ENCODE measurements at regions not wholly inside any gene's neighbourhood (a gene's known extent, or its start where the extent isn't known, plus 50 kb on each side); places are given as distances from the start of the nearest gene placed in this dataset.

- TF ChIP-seq REST (IDR thresholded peaks at IDR 0.05; ENCODE audit: insufficient read depth in 1 of 2, low read depth in 2 of 2, low read length in 2 of 2) (no peak), POLR2AphosphoS5 (IDR thresholded peaks at IDR 0.05; ENCODE audit: low read depth, low read length) (no peak)
Measured at GRCh38 chr5:124446120-124446519, 300.3 kb downstream of the ZNF608 start.
